Loucy (cell line): ENCODE measurements at regions not wholly inside any gene's neighbourhood (a gene's known extent, or its start where the extent isn't known, plus 50 kb on each side); places are given as distances from the start of the nearest gene placed in this dataset.

Experiments
- H2AFZ ChIP-seq: fragments of 200-600 bp; sonication (generic); 2 replicates; pipeline ENCODE4 v1.6.0; 2016; ENCODE audit warnings: antibody characterized with exemption, mild to moderate bottlenecking, low read length, moderate library complexity
- H3F3A ChIP-seq: fragments of 200-600 bp; 2 replicates; pipeline ENCODE4 v1.6.0; 2016; ENCODE audit warnings: antibody characterized with exemption, low read depth, mild to moderate bottlenecking
- H3K27me3 ChIP-seq: fragments of 200-600 bp; sonication (generic); 2 replicates; pipeline ENCODE4 v1.6.1; 2014; ENCODE audit warnings: low read length, mild to moderate bottlenecking; ENCODE audit not compliant: insufficient read depth, poor library complexity, severe bottlenecking
- H3K36me3 ChIP-seq: fragments of 200-600 bp; sonication (generic); 2 replicates; pipeline ENCODE4 v1.6.1; 2016; ENCODE audit warnings: low read length; ENCODE audit not compliant: insufficient read depth
- H3K4me1 ChIP-seq: fragments of 200-600 bp; sonication (generic); 2 replicates; pipeline ENCODE4 v1.5.1; 2014; ENCODE audit warnings: low read length, mild to moderate bottlenecking; ENCODE audit not compliant: insufficient read depth, poor library complexity, severe bottlenecking
- H3K4me2 ChIP-seq: fragments of 200-600 bp; sonication (generic); 2 replicates; pipeline ENCODE4 v1.6.0; 2014; ENCODE audit warnings: antibody characterized with exemption, low read length, low read depth, mild to moderate bottlenecking; ENCODE audit not compliant: poor library complexity, severe bottlenecking
- H3K4me3 ChIP-seq: fragments of 200-600 bp; sonication (generic); 2 replicates; pipeline ENCODE4 v1.5.1; 2014; ENCODE audit warnings: low read length, mild to moderate bottlenecking, mixed read lengths; ENCODE audit not compliant: poor library complexity, severe bottlenecking
- H3K79me2 ChIP-seq: fragments of 200-600 bp; sonication (generic); 2 replicates; pipeline ENCODE4 v1.6.1; 2014; ENCODE audit warnings: low read length; ENCODE audit not compliant: insufficient read depth
- H3K9ac ChIP-seq: fragments of 200-600 bp; sonication (generic); 2 replicates; pipeline ENCODE4 v1.6.0; 2014; ENCODE audit warnings: mild to moderate bottlenecking, low read depth, low read length, moderate library complexity; ENCODE audit not compliant: poor library complexity, severe bottlenecking
- H3K9me2 ChIP-seq: fragments of 200-600 bp; sonication (generic); replicated peaks from 2 replicates; pipeline ENCODE4 v1.6.1; 2016; ENCODE audit warnings: low read depth, low read length, mixed read lengths
- H3K9me3 ChIP-seq: fragments of 200-600 bp; sonication (generic); 2 replicates; pipeline ENCODE4 v1.6.1; 2014; ENCODE audit warnings: mild to moderate bottlenecking, antibody characterized with exemption, low read length, low read depth; ENCODE audit not compliant: insufficient read depth
- H4K20me1 ChIP-seq: fragments of 200-600 bp; sonication (generic); 2 replicates; pipeline ENCODE4 v1.6.0; 2014; ENCODE audit warnings: antibody characterized with exemption, low read length, mild to moderate bottlenecking; ENCODE audit not compliant: insufficient read depth, poor library complexity, severe bottlenecking
- CTCF ChIP-seq: fragments of 200-600 bp; sonication (generic); conservative IDR thresholded peaks from 2 replicates; pipeline ENCODE4 v1.5.1; 2014; ENCODE audit warnings: mild to moderate bottlenecking, antibody characterized with exemption, low read length
- EZH2phosphoT487 ChIP-seq: fragments of 200-600 bp; IDR thresholded peaks from 2 replicates; pipeline ENCODE4 v1.6.1; 2018; ENCODE audit warnings: antibody characterized with exemption, mild to moderate bottlenecking, moderate library complexity, borderline replicate concordance

GRCh38 chr17:12599186-12599920, 66.3 kb upstream of the MYOCD start:
- Histone ChIP-seq H3K36me3 (no peaks in the 10 kb centered on the region), H3K9me3 (no peaks in the 10 kb centered on the region), H4K20me1 (no peaks in the 10 kb centered on the region), H3K4me3 (no peak overlapping the region), H3K4me2 (no peak overlapping the region), H3K9me2 (no peaks in the 10 kb centered on the region), H2AFZ (no peak overlapping the region), H3K9ac (no peak overlapping the region), H3K4me1 (no peaks in the 10 kb centered on the region), H3K27me3 (no peaks in the 10 kb centered on the region), H3F3A (no peaks in the 10 kb centered on the region), H3K79me2 (no peaks in the 10 kb centered on the region)
- TF ChIP-seq EZH2phosphoT487 (no peak), CTCF (no peak)

GRCh38 chr17:12600349-12600748, 65.3 kb upstream of the MYOCD start:
- no peak overlapping the region for H3K9ac ChIP-seq
- H3K4me2 ChIP-seq: no peak overlapping the region
- TF ChIP-seq CTCF: no peak
- no peak for TF ChIP-seq EZH2phosphoT487

GRCh38 chr17:12603566-12603965, 62.1 kb upstream of the MYOCD start:
- Histone ChIP-seq H3K27me3 (no peaks in the 10 kb centered on the region), H3K9me2 (no peaks in the 10 kb centered on the region), H3K4me1 (no peaks in the 10 kb centered on the region), H3F3A (no peaks in the 10 kb centered on the region), H3K9me3 (peaks cover 7% of the 10 kb centered on the region; the same call in 1 of the 2 replicates), H2AFZ (no peak overlapping the region), H3K4me3 (no peak overlapping the region), H3K36me3 (no peaks in the 10 kb centered on the region), H3K4me2 (no peak overlapping the region), H3K79me2 (no peaks in the 10 kb centered on the region), H4K20me1 (no peaks in the 10 kb centered on the region), H3K9ac (no peak overlapping the region)
- TF ChIP-seq CTCF: no peak
- TF ChIP-seq EZH2phosphoT487: no peak

More at GRCh38 chr17:12600349-12600748, 65.3 kb upstream of the MYOCD start:
- H3F3A ChIP-seq: no peaks in the 10 kb centered on the region
- no peaks in the 10 kb centered on the region for H3K36me3 ChIP-seq
- no peaks in the 10 kb centered on the region for H4K20me1 ChIP-seq
- H2AFZ ChIP-seq: no peak overlapping the region
- no peak overlapping the region for H3K4me3 ChIP-seq
- H3K9me3 ChIP-seq: peaks cover 3% of the 10 kb centered on the region; the same call in 1 of the 2 replicates
- H3K79me2 ChIP-seq: no peaks in the 10 kb centered on the region
- H3K9me2 ChIP-seq: no peaks in the 10 kb centered on the region
- H3K4me1 ChIP-seq: no peaks in the 10 kb centered on the region
- H3K27me3 ChIP-seq: no peaks in the 10 kb centered on the region
